ENCODE measurements at regions not wholly inside any gene's neighbourhood (a gene's known extent, or its start where the extent isn't known, plus 50 kb on each side); places are given as distances from the start of the nearest gene placed in this dataset.

GRCh38 chr2:206218156-206218555, 56.3 kb upstream of the ZDBF2 start:
- TF ChIP-seq POLR2AphosphoS5 (IDR thresholded peaks at IDR 0.05; ENCODE audit: low read depth) (no peak), CTCF (IDR thresholded peaks at IDR 0.05; ENCODE audit: insufficient read depth, low read length) (no peak), REST (IDR thresholded peaks at IDR 0.05; ENCODE audit: insufficient replicate concordance, low read depth) (no peak), SPI1 (IDR thresholded peaks at IDR 0.05; ENCODE audit: borderline replicate concordance, low read depth) (no peak)
